EH (cell line): ENCODE measurements at regions not wholly inside any gene's neighbourhood (a gene's known extent, or its start where the extent isn't known, plus 50 kb on each side); places are given as distances from the start of the nearest gene placed in this dataset.
A peak's percentile ranks its signal among the peaks of the same experiment; 100 is the strongest.

Experiments used
- DNase-seq: peaks from one replicate; pipeline ENCODE4 v3.0.0-alpha.2; 2015; ENCODE audit warnings: low read depth

GRCh38 chr4:52234561-52235440, 183.7 kb downstream of the SPATA18 start:
- peak; percentile 40 for DNase-seq

- DNase-seq: no peak
Measured at GRCh38 chr4:52235552-52236201, 184.6 kb downstream of the SPATA18 start.

- DNase-seq: peak; percentile 11
Measured at GRCh38 chr4:52241916-52242315, 190.8 kb downstream of the SPATA18 start.

GRCh38 chr4:52243367-52243766, 192.3 kb downstream of the SPATA18 start:
- DNase-seq: no peak

- no peak for DNase-seq
Measured at GRCh38 chr4:52244103-52244775, 193.1 kb downstream of the SPATA18 start.

GRCh38 chr4:52244848-52245247, 193.7 kb downstream of the SPATA18 start:
- DNase-seq: no peak

- DNase-seq: no peak
Measured at GRCh38 chr4:52246827-52247226, 195.7 kb downstream of the SPATA18 start.

GRCh38 chr4:52247941-52248340, 196.8 kb downstream of the SPATA18 start:
- DNase-seq: no peak

GRCh38 chr4:52248820-52249219, 197.7 kb downstream of the SPATA18 start:
- DNase-seq: no peak

- DNase-seq: peak; percentile 3
Measured at GRCh38 chr4:52249581-52249980, 198.5 kb downstream of the SPATA18 start.

- DNase-seq: no peak
Measured at GRCh38 chr4:52250154-52250553, 199.1 kb downstream of the SPATA18 start.

- no peak for DNase-seq
Measured at GRCh38 chr4:52251864-52252263, 200.8 kb downstream of the SPATA18 start.

- DNase-seq: no peak
Measured at GRCh38 chr4:52253025-52253424, 201.9 kb downstream of the SPATA18 start.

GRCh38 chr4:52256522-52256921, 205.4 kb downstream of the SPATA18 start:
- no peak for DNase-seq

- no peak for DNase-seq
Measured at GRCh38 chr4:52259978-52260377, 208.9 kb downstream of the SPATA18 start.

GRCh38 chr4:52260514-52261210, 209.6 kb downstream of the SPATA18 start:
- DNase-seq: no peak

GRCh38 chr4:52263607-52264006, 212.5 kb downstream of the SPATA18 start:
- peak; percentile 6 for DNase-seq

GRCh38 chr4:52265781-52266525, 214.8 kb downstream of the SPATA18 start:
- DNase-seq: no peak

- DNase-seq: no peak
Measured at GRCh38 chr4:52266537-52267137, 215.5 kb downstream of the SPATA18 start.

GRCh38 chr4:52269761-52270160, 218.7 kb downstream of the SPATA18 start:
- DNase-seq: no peak

GRCh38 chr4:52273885-52274284, 222.8 kb downstream of the SPATA18 start:
- DNase-seq: no peak
